ENCODE measurements at regions not wholly inside any gene's neighbourhood (a gene's known extent, or its start where the extent isn't known, plus 50 kb on each side); places are given as distances from the start of the nearest gene placed in this dataset.

- no peak for DNase-seq
These were observed 89.5 kb upstream of the DBX1 start for GRCh38 chr11:20249796-20250195.

- no peak for DNase-seq
These were observed 89.1 kb upstream of the DBX1 start for GRCh38 chr11:20249378-20249777.

- DNase-seq: no peak
These were observed 88.6 kb upstream of the DBX1 start for GRCh38 chr11:20248871-20249270.

- DNase-seq: no peak
These were observed 88.0 kb upstream of the DBX1 start for GRCh38 chr11:20248121-20248772.

GRCh38 chr11:20247591-20248007, 87.3 kb upstream of the DBX1 start:
- no peak for DNase-seq

GRCh38 chr11:20243974-20244373, 83.7 kb upstream of the DBX1 start:
- no peak for DNase-seq

GRCh38 chr11:20238712-20239111, 78.4 kb upstream of the DBX1 start:
- DNase-seq: no peak

- DNase-seq: no peak
These were observed 74.9 kb upstream of the DBX1 start for GRCh38 chr11:20235164-20235563.

GRCh38 chr11:20227631-20228030, 67.4 kb upstream of the DBX1 start:
- no peak for DNase-seq

- DNase-seq: no peak
These were observed 66.7 kb upstream of the DBX1 start for GRCh38 chr11:20226933-20227332.

GRCh38 chr11:20221566-20221965, 61.3 kb upstream of the DBX1 start:
- DNase-seq: no peak

GRCh38 chr11:20213790-20214189, 53.5 kb upstream of the DBX1 start:
- DNase-seq: no peak

GRCh38 chr11:20211691-20212090, 51.4 kb upstream of the DBX1 start:
- no peak for DNase-seq
